ENCODE measurements at regions not wholly inside any gene's neighbourhood (a gene's known extent, or its start where the extent isn't known, plus 50 kb on each side); places are given as distances from the start of the nearest gene placed in this dataset.

GRCh38 chr1:83012950-83013349 lies 986.0 kb downstream of the TTLL7 start:
- no peak for DNase-seq

- DNase-seq = no peak
Measured at GRCh38 chr1:83011265-83011664, 987.7 kb downstream of the TTLL7 start.

GRCh38 chr1:83006271-83006670 lies 992.7 kb downstream of the TTLL7 start:
- no peak for DNase-seq

GRCh38 chr1:83000286-83000685 lies 998.6 kb downstream of the TTLL7 start:
- no peak for DNase-seq

- no peak for DNase-seq
Measured at GRCh38 chr1:82995951-82996350, 1003.0 kb downstream of the TTLL7 start.

- no peak for DNase-seq
Measured at GRCh38 chr1:82994616-82995263, 1004.2 kb downstream of the TTLL7 start.

GRCh38 chr1:82991569-82991968 lies 1007.4 kb downstream of the TTLL7 start:
- no peak for DNase-seq

GRCh38 chr1:82979593-82980236 lies 1019.2 kb downstream of the TTLL7 start:
- DNase-seq = no peak

GRCh38 chr1:82978461-82979324 lies 1020.2 kb downstream of the TTLL7 start:
- no peak for DNase-seq

- no peak for DNase-seq
Measured at GRCh38 chr1:82972841-82973553, 1025.9 kb downstream of the TTLL7 start.

- no peak for DNase-seq
Measured at GRCh38 chr1:82969340-82969739, 1029.6 kb downstream of the TTLL7 start.

GRCh38 chr1:82962658-82963057 lies 1036.3 kb downstream of the TTLL7 start:
- no peak for DNase-seq

- DNase-seq = no peak
Measured at GRCh38 chr1:82950606-82951200, 1048.2 kb downstream of the TTLL7 start.

GRCh38 chr1:82948386-82948785 lies 1050.5 kb downstream of the TTLL7 start:
- no peak for DNase-seq

- DNase-seq = no peak
Measured at GRCh38 chr1:82947278-82947677, 1051.7 kb downstream of the TTLL7 start.

GRCh38 chr1:82946096-82946605 lies 1052.8 kb downstream of the TTLL7 start:
- DNase-seq = no peak

GRCh38 chr1:82944822-82945221 lies 1054.1 kb downstream of the TTLL7 start:
- no peak for DNase-seq

- DNase-seq = no peak
Measured at GRCh38 chr1:82934074-82934473, 1064.9 kb downstream of the TTLL7 start.

GRCh38 chr1:82932727-82933126 lies 1066.2 kb downstream of the TTLL7 start:
- no peak for DNase-seq

- no peak for DNase-seq
Measured at GRCh38 chr1:82932207-82932606, 1066.7 kb downstream of the TTLL7 start.

GRCh38 chr1:82931006-82931405 lies 1067.9 kb downstream of the TTLL7 start:
- DNase-seq = no peak

- DNase-seq = no peak
Measured at GRCh38 chr1:82927753-82928152, 1071.2 kb downstream of the TTLL7 start.

GRCh38 chr1:82924666-82925065 lies 1074.3 kb downstream of the TTLL7 start:
- DNase-seq = no peak
